ENCODE measurements at regions not wholly inside any gene's neighbourhood (a gene's known extent, or its start where the extent isn't known, plus 50 kb on each side); places are given as distances from the start of the nearest gene placed in this dataset.

DNA sequence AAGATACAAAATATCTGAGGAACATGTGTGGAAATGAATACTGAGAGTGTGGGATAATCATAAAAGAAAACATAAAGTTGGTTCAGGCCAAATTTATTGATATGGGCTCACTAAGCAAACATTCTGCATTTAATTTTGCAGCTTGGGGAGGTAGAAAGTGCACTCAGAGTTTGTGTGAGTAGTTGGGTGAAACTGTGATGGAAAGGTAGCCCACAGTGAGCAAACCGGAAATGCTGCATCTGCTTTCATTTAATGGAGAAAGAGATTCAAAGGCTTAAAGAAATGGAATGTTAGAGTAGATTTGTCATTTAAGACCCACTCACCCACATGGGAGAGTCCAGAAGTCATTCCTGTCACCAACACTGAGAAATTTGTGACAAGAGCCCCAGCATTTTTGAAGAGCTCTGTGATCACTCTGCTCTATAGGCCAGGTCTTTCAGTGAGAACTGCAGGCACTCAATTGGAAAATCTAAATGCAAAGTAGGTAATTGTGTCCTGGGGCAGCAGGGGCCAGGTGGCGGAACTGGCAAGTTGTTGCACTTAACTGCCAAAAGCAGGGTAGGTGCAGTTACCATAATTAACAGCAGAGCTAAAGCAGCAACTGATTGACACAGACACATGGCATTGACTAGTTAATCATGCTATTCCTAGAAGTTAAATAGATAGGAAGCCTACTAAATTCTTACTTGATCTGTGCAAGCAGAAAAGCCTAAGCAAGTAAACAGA, 1228.3 kb upstream of the PCDH20 start:
- no peak for TF ChIP-seq Cebpa-rat (IDR thresholded peaks at IDR 0.05)
- Histone ChIP-seq H3K27me3 (no peaks in the 10 kb centered on the region), H4K20me1 (no peaks in the 10 kb centered on the region), H3K9me3 (replicated peaks in 1 of 11) (no peaks in the 10 kb centered on the region), H3K27ac (no peak overlapping the region), H3K36me3 (no peaks in the 10 kb centered on the region), H3K9ac (no peak overlapping the region), H3K4me3 (no peak overlapping the region), H3K4me2 (no peak overlapping the region), H3K4me1 (no peaks in the 10 kb centered on the region; a peak in 1 of 20 replicates)

- Histone ChIP-seq H3K9me3 (replicated peaks in 1 of 11) (no peaks in the 10 kb centered on the region), H3K4me3 (no peak overlapping the region), H3K36me3 (no peaks in the 10 kb centered on the region), H4K20me1 (no peaks in the 10 kb centered on the region), H3K27ac (no peak overlapping the region), H3K9ac (no peak overlapping the region), H3K4me1 (no peaks in the 10 kb centered on the region; a peak in 1 of 20 replicates), H3K4me2 (no peak overlapping the region), H3K27me3 (no peaks in the 10 kb centered on the region)
- TF ChIP-seq Cebpa-rat (IDR thresholded peaks at IDR 0.05), result no peak
Measured at GRCh38 chr13:62643007-62643483, 1227.4 kb upstream of the PCDH20 start.

GRCh38 chr13:62635161-62635560, 1219.5 kb upstream of the PCDH20 start:
- no peak for TF ChIP-seq Cebpa-rat (IDR thresholded peaks at IDR 0.05)
- H3K4me3 ChIP-seq, result no peak overlapping the region
- no peaks in the 10 kb centered on the region for H3K4me1 ChIP-seq
- H3K36me3 ChIP-seq, result no peaks in the 10 kb centered on the region
- H4K20me1 ChIP-seq, result no peaks in the 10 kb centered on the region
- H3K9me3 ChIP-seq (replicated peaks in 1 of 11), result no peaks in the 10 kb centered on the region
- no peaks in the 10 kb centered on the region for H3K27me3 ChIP-seq
- H3K9ac ChIP-seq, result no peak overlapping the region
- H3K4me2 ChIP-seq, result no peak overlapping the region
- no peak overlapping the region for H3K27ac ChIP-seq

GRCh38 chr13:62633448-62633847, 1217.8 kb upstream of the PCDH20 start:
- no peak for TF ChIP-seq Cebpa-rat (IDR thresholded peaks at IDR 0.05)
- Histone ChIP-seq H3K36me3 (no peaks in the 10 kb centered on the region), H3K27ac (no peak overlapping the region), H3K4me1 (no peaks in the 10 kb centered on the region), H4K20me1 (no peaks in the 10 kb centered on the region), H3K9ac (no peak overlapping the region), H3K9me3 (replicated peaks in 1 of 11) (no peaks in the 10 kb centered on the region), H3K27me3 (no peaks in the 10 kb centered on the region), H3K4me2 (no peak overlapping the region), H3K4me3 (no peak overlapping the region)

DNA sequence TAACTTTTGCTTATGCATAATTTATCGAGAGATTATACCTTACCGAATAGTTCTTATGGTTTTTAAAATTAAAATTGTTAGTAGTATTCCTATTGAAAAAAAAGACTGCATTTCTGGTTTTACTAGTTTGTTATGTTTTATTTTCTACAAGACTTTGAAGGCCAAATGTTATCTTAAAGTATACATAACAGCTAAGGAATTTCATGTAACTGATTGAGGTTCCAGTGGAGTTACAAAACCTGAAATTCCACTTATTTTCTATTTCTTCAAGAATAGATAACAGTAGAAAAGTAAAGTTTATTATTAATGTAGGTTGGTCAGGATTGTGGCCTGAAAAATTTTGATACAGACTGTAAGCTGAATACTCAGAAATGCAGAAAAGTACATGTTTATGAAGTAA, 1216.0 kb upstream of the PCDH20 start:
- H4K20me1 ChIP-seq, result no peaks in the 10 kb centered on the region
- no peaks in the 10 kb centered on the region for H3K36me3 ChIP-seq
- H3K4me1 ChIP-seq, result no peaks in the 10 kb centered on the region
- no peak overlapping the region for H3K4me3 ChIP-seq
- H3K27ac ChIP-seq, result no peak overlapping the region
- no peak overlapping the region for H3K9ac ChIP-seq
- no peaks in the 10 kb centered on the region for H3K27me3 ChIP-seq
- H3K9me3 ChIP-seq (replicated peaks in 1 of 11), result no peaks in the 10 kb centered on the region
- no peak for TF ChIP-seq Cebpa-rat (IDR thresholded peaks at IDR 0.05)
- no peak overlapping the region for H3K4me2 ChIP-seq

GRCh38 chr13:62631124-62631523, 1215.5 kb upstream of the PCDH20 start:
- TF ChIP-seq Cebpa-rat (IDR thresholded peaks at IDR 0.05), result no peak
- Histone ChIP-seq H3K27me3 (no peaks in the 10 kb centered on the region), H4K20me1 (no peaks in the 10 kb centered on the region), H3K4me1 (no peaks in the 10 kb centered on the region), H3K9ac (no peak overlapping the region), H3K4me3 (no peak overlapping the region), H3K4me2 (no peak overlapping the region), H3K27ac (no peak overlapping the region), H3K9me3 (replicated peaks in 1 of 11) (no peaks in the 10 kb centered on the region), H3K36me3 (no peaks in the 10 kb centered on the region)

DNA sequence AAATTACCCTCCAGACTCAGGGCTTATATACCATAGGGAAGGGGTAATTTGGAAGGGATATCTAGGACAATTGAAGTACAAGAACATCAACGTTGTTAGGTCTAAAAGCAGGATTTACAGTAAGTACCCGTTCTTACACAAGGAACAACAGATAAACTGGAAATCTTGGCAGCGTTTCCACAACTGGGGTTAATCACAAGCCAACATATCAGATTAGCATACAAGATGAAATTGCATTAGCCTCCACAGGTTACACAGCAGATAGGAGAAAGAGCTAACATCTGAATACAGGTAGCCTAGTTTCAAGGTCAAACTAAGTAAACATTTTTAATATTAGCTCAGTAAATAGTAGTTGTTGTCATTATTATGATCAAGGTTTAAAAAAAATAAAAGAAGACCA, 1214.0 kb upstream of the PCDH20 start:
- Histone ChIP-seq H3K4me2 (no peak overlapping the region), H3K36me3 (no peaks in the 10 kb centered on the region), H3K4me1 (no peaks in the 10 kb centered on the region), H3K9ac (no peak overlapping the region), H3K4me3 (no peak overlapping the region), H3K9me3 (replicated peaks in 1 of 11) (no peaks in the 10 kb centered on the region), H4K20me1 (no peaks in the 10 kb centered on the region), H3K27me3 (no peaks in the 10 kb centered on the region), H3K27ac (no peak overlapping the region)
- no peak for TF ChIP-seq Cebpa-rat (IDR thresholded peaks at IDR 0.05)

DNA sequence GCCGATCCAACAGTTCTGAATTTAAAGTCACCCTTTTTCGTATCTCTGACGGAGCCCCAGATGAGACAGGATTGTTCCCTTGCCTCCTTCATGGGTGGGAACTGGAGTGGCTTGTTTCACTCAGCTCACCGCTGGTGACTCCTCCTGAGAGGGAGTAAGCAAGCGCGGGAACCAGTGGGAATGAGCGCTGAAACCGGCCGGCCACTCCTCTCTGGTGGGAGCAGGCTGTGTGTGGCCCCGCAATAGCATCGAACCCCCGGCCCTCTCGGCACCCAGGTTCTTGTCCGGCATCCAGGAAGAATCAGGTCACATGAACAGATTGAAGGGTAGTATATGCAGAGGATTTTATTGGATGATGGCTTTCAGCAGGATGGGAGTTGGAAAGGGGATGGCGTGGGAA, 1211.6 kb upstream of the PCDH20 start:
- H3K9ac ChIP-seq, result no peak overlapping the region
- H3K4me2 ChIP-seq, result no peak overlapping the region
- H4K20me1 ChIP-seq, result no peaks in the 10 kb centered on the region
- H3K9me3 ChIP-seq (replicated peaks in 1 of 11), result no peaks in the 10 kb centered on the region
- no peak overlapping the region for H3K27ac ChIP-seq
- H3K4me3 ChIP-seq, result no peak overlapping the region
- no peaks in the 10 kb centered on the region for H3K4me1 ChIP-seq
- TF ChIP-seq Cebpa-rat (IDR thresholded peaks at IDR 0.05), result no peak
- H3K27me3 ChIP-seq, result no peaks in the 10 kb centered on the region
- no peaks in the 10 kb centered on the region for H3K36me3 ChIP-seq

DNA sequence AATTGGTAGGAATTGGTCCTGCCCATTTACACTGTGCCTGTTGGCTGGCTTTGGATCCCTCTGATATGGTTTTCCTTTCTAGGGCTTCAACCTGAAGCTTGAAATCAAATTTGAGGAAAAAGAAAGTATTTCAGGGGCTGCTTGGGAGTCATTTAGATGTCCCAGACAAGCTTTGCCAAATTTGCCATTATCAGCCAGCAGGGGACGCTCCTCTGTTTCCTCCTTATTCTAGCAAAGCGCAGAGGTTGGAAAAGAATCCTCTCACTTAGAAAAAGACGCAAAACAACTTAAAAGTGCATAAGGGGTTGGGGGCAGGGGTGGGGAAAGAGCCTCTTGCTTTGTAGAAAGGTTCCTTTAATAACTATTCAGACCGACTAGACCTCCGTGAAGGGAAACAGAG, 1211.1 kb upstream of the PCDH20 start:
- Histone ChIP-seq H3K4me1 (no peaks in the 10 kb centered on the region), H3K4me3 (no peak overlapping the region), H3K9me3 (replicated peaks in 1 of 11) (no peaks in the 10 kb centered on the region), H4K20me1 (no peaks in the 10 kb centered on the region), H3K27me3 (no peaks in the 10 kb centered on the region), H3K4me2 (no peak overlapping the region), H3K36me3 (no peaks in the 10 kb centered on the region), H3K27ac (no peak overlapping the region), H3K9ac (no peak overlapping the region)
- TF ChIP-seq Cebpa-rat (IDR thresholded peaks at IDR 0.05), result no peak

- H3K36me3 ChIP-seq, result no peaks in the 10 kb centered on the region
- H4K20me1 ChIP-seq, result no peaks in the 10 kb centered on the region
- H3K9me3 ChIP-seq (replicated peaks in 1 of 11), result no peaks in the 10 kb centered on the region
- H3K4me3 ChIP-seq, result no peak overlapping the region
- no peaks in the 10 kb centered on the region for H3K4me1 ChIP-seq
- H3K27me3 ChIP-seq, result no peaks in the 10 kb centered on the region
- H3K27ac ChIP-seq, result no peak overlapping the region
- TF ChIP-seq Cebpa-rat (IDR thresholded peaks at IDR 0.05), result no peak
- no peak overlapping the region for H3K9ac ChIP-seq
- no peak overlapping the region for H3K4me2 ChIP-seq
Measured at GRCh38 chr13:62625214-62625881, 1209.7 kb upstream of the PCDH20 start.
